ENCODE measurements at regions not wholly inside any gene's neighbourhood (a gene's known extent, or its start where the extent isn't known, plus 50 kb on each side); places are given as distances from the start of the nearest gene placed in this dataset.

- TF ChIP-seq POLR2AphosphoS5 (IDR thresholded peaks at IDR 0.05; ENCODE audit: borderline replicate concordance, low read depth, low read length) (no peak), EZH2 (IDR thresholded peaks at IDR 0.05) (no peak), FOXP2 (optimal IDR thresholded peaks at IDR 0.05; ENCODE audit: control extremely low read depth, extremely low read length, insufficient read depth) (no peak)
Observed at GRCh38 chr16:66066404-66066803, 300.1 kb upstream of the CDH5 start.
